Activated B cell treated with CpG ODN at 0.5 μM for 24 hours (primary cell): ENCODE measurements at regions not wholly inside any gene's neighbourhood (a gene's known extent, or its start where the extent isn't known, plus 50 kb on each side); places are given as distances from the start of the nearest gene placed in this dataset.

ENCODE experiments used
- ATAC-seq: fragments of 200-7000 bp; cut with Tn5 transposase; one replicate; pipeline ENCODE4 v1.10.0; 2021; ENCODE audit warnings: low read depth, mild to moderate bottlenecking, moderate library complexity
- CTCF ChIA-PET: fragments of 350-600 bp; sonication (Branson Sonifier 250); formaldehyde crosslinking; loops from one replicate; lab custom pipeline; 2021; ENCODE audit warnings: antibody characterized with exemption; lab: Charles Lee
- POLR2A ChIA-PET: fragments of 350-600 bp; sonication (Branson Sonifier 250); formaldehyde crosslinking; loops from one replicate; lab custom pipeline; 2021; ENCODE audit warnings: antibody characterized with exemption; lab: Charles Lee
- DNase-seq: peaks from one replicate; pipeline ENCODE4 v3.0.0; 2022
- H3K27ac Mint-ChIP-seq: one replicate; pipeline ENCODE4 v1.8.0; 2020; ENCODE audit warnings: mixed read lengths
- H3K27me3 Mint-ChIP-seq: one replicate; pipeline ENCODE4 v1.8.0; 2021; ENCODE audit warnings: mixed read lengths
- H3K36me3 Mint-ChIP-seq: one replicate; pipeline ENCODE4 v1.8.0; 2021; ENCODE audit warnings: low read depth, mixed read lengths
- H3K4me1 Mint-ChIP-seq: one replicate; pipeline ENCODE4 v1.8.0; 2021; ENCODE audit warnings: mixed read lengths
- H3K4me3 Mint-ChIP-seq: one replicate; pipeline ENCODE4 v1.8.0; 2020; ENCODE audit warnings: mild to moderate bottlenecking, mixed read lengths
- H3K9me3 Mint-ChIP-seq: one replicate; pipeline ENCODE4 v1.8.0; 2020; ENCODE audit warnings: mixed read lengths
- intact Hi-C: fragments of 100-400 bp; cut with micrococcal nuclease; formaldehyde crosslinking; loops from one replicate; pipeline ENCODE4 v1.15.1; 2024
- TF ChIP-seq, protein P1 (sequence below): fragments of 200-600 bp; IDR thresholded peaks from one replicate; pipeline ENCODE4 v1.8.0; 2022; ENCODE audit warnings: antibody characterized with exemption, mild to moderate bottlenecking

DNA sequence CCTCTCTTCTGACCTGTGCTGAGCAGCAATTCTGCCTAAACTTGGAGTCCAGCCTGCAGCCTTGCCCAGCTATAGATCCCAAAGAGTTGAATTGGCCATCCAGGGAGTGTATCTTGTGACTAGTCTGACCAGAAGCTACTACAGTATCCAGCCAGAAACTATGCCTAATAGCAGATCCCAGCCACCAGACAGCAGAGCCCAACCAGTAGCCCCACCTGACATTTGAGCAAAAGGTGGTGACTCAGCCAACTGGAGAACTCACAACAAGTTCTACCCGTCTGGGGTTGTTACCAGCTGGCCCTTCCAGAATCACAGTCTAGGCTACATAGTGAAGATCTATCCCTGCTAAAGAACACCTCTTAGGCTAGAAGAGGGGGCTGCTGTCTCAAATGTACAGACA, 315.0 kb downstream of the CRPPA start:
- intact Hi-C loops = no loop called here
- Mint-ChIP-seq H3K36me3 (no peaks in the 10 kb centered on the region), H3K9me3 (peaks cover 41% of the 10 kb centered on the region), H3K27ac (no peak overlapping the region), H3K27me3 (no peaks in the 10 kb centered on the region), H3K4me1 (no peaks in the 10 kb centered on the region), H3K4me3 (no peak overlapping the region)
- ATAC-seq (no peak), DNase-seq (no peak)
- POLR2A ChIA-PET = no interaction called here
- TF ChIP-seq, protein P1, sequence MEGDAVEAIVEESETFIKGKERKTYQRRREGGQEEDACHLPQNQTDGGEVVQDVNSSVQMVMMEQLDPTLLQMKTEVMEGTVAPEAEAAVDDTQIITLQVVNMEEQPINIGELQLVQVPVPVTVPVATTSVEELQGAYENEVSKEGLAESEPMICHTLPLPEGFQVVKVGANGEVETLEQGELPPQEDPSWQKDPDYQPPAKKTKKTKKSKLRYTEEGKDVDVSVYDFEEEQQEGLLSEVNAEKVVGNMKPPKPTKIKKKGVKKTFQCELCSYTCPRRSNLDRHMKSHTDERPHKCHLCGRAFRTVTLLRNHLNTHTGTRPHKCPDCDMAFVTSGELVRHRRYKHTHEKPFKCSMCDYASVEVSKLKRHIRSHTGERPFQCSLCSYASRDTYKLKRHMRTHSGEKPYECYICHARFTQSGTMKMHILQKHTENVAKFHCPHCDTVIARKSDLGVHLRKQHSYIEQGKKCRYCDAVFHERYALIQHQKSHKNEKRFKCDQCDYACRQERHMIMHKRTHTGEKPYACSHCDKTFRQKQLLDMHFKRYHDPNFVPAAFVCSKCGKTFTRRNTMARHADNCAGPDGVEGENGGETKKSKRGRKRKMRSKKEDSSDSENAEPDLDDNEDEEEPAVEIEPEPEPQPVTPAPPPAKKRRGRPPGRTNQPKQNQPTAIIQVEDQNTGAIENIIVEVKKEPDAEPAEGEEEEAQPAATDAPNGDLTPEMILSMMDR = no peak
- CTCF ChIA-PET = no interaction called here

DNA sequence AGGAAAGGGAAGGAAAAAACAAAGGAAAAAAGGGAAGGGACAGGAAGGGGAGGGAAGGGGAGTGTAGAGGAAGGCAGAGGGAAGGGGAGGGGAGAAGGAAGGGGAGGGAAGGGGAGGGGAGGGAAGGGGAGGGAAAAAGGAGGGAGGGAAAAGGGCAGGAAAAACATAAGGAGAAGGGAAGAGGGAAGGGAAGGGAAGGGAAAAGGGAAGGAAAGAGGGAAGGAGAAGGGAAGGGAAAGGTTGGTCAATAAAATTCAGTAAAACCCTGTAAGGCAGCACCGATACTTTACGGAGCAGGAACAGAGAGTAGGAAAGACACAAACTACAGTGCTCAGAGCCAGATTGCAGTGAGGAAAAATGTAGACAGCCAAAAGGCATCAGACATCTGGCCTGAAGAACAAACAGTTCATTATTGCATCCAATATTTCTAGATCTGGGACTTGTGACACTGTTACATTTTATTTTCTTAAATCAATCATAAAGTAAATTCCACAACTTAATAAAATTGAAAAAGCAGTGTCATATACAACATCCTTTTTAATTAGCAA, 322.0 kb downstream of the CRPPA start:
- H3K36me3 Mint-ChIP-seq = no peaks in the 10 kb centered on the region
- DNase-seq = no peak
- ChIA-PET POLR2A (no interaction called here), CTCF (no interaction called here)
- H3K27ac Mint-ChIP-seq = no peak overlapping the region
- TF ChIP-seq, protein P1 = no peak
- no peaks in the 10 kb centered on the region for H3K9me3 Mint-ChIP-seq
- no peaks in the 10 kb centered on the region for H3K4me1 Mint-ChIP-seq
- H3K27me3 Mint-ChIP-seq = no peaks in the 10 kb centered on the region
- no peak for ATAC-seq
- H3K4me3 Mint-ChIP-seq = no peak overlapping the region
- intact Hi-C loops = no loop called here

DNA sequence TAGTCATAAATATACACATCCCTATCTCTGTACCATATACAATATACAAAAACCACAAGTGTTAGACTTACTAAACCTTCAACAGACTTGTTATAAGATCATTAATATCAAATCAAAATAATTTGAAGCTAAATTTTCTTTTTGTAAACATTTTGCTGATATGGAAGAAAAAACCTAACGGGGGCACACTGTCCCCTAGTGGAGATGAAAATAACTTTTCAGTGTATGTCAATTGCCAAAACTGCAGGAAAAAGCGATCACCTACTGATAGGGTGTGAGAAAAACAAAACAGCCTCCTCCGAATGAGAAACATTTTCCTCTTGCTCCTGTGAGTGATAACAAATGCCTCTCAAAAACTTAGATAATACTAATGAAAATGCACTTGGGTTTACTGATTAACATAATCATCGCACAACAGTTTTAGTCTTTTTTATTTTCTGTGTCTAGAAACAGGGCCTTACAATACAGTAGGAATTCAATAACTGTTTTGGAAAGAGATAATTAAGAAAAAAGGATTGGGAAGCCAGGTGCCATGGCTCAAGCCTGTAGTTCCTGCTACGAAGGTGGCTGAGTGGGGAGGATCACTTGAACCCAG, 322.7 kb downstream of the CRPPA start:
- DNase-seq (no peak), ATAC-seq (no peak)
- Mint-ChIP-seq H3K36me3 (no peaks in the 10 kb centered on the region), H3K27me3 (no peaks in the 10 kb centered on the region), H3K4me1 (no peaks in the 10 kb centered on the region), H3K4me3 (no peak overlapping the region), H3K9me3 (no peaks in the 10 kb centered on the region), H3K27ac (no peak overlapping the region)
- TF ChIP-seq, protein P1 = no peak
- CTCF ChIA-PET = no interaction called here
- intact Hi-C loops = no loop called here
- POLR2A ChIA-PET = no interaction called here

DNA sequence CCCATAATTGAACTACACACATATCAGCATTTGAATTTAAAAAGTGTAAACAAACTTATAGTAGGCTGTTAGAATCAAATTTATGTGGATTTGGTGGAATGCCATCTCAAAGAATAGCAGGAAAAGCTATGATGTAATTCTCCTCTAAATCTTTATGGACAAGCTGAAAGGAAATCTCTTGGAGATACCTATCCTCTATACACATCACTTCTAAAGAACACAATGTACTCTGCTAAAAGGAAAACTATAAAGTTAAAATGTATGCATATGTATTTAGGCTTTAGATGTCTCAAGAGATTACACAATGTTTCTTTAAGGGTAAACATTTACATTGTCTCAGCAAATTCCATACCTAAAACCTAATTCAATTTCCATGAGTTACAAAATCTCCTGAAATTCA, 323.3 kb downstream of the CRPPA start:
- Mint-ChIP-seq H3K4me3 (no peak overlapping the region), H3K27ac (no peak overlapping the region), H3K9me3 (no peaks in the 10 kb centered on the region), H3K4me1 (no peaks in the 10 kb centered on the region), H3K36me3 (no peaks in the 10 kb centered on the region), H3K27me3 (no peaks in the 10 kb centered on the region)
- CTCF ChIA-PET = no interaction called here
- intact Hi-C loops = no loop called here
- POLR2A ChIA-PET = no interaction called here
- ATAC-seq (no peak), DNase-seq (no peak)
- TF ChIP-seq, protein P1 = no peak

DNA sequence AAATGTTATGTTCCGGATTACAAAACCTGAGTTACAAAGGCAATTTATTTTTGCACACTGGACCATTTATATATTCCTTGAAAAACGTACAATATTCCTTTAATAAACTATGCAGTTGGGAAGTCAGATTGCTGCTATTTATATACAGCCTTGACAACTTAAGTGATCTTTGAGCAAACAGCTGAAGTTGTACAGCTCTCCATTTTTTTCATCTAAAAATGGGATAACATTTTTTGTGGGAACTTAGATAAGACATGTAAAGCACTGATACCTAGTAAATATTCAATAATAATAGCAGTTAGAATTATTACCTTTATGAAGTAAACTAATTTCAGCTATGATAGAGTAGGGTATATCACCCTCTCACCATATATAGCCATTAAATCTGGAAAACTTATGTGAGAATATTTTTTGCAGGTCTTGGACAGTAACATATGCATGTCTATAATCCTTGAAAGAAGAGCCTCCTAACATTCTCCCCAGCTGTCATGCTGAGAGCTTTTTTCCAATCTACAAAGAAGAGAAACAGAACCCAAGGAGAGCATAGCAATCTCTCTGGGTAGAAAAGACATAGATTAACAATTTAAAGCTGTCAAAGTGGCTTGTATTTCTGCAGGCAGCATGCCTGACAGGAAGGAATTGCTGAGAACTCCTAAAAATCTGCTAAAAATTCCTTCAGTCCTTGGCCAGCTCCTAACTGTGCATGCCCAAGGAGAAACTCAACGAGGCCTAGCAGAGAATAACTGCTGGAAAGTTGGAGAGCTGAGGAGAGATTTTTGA, 326.0 kb downstream of the CRPPA start:
- Mint-ChIP-seq H3K36me3 (no peaks in the 10 kb centered on the region), H3K27ac (no peak overlapping the region), H3K4me1 (peaks cover 1% of the 10 kb centered on the region), H3K4me3 (no peak overlapping the region), H3K9me3 (no peaks in the 10 kb centered on the region), H3K27me3 (no peaks in the 10 kb centered on the region)
- ChIA-PET CTCF (no interaction called here), POLR2A (no interaction called here)
- no peak for DNase-seq
- ATAC-seq = no peak
- intact Hi-C loops = no loop called here
- TF ChIP-seq, protein P1 = no peak
